IPS DF 19.7 (cell line): ENCODE measurements at regions not wholly inside any gene's neighbourhood (a gene's known extent, or its start where the extent isn't known, plus 50 kb on each side); places are given as distances from the start of the nearest gene placed in this dataset.
A peak's percentile ranks its signal among the peaks of the same experiment; 100 is the strongest.
"Not testable (repeated sequence)": the region's sequence is repeated elsewhere in the genome, so short reads cannot be mapped to it uniquely, and the experiment has no call there.

ENCODE experiments used
- DNase-seq: peaks from one replicate; pipeline ENCODE4 v3.0.0-alpha.2; 2013; ENCODE audit warnings: low read depth, low spot score

GRCh38 chr14:87252103-87252502 is 740.9 kb downstream of the GALC start:
- DNase-seq = no peak

DNA sequence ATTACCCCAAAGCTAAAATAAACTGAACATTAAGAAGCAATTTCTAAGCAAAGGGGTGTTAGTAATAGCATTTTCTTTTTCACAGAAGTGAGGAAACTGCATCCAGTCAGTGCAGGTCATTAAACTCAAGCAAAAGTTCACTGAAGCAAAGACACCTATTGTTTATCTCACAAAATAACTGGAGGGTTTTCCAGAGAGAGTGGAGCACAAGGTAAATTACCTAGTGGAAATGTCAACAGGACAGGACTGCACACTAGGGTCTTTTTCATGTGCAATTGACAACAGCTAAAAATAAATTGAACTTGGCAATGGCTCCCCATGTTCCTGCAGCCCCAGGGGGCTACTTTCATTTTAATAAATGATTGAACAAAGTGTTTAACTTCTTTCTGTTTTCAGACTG is 742.0 kb downstream of the GALC start:
- DNase-seq = no peak

DNA sequence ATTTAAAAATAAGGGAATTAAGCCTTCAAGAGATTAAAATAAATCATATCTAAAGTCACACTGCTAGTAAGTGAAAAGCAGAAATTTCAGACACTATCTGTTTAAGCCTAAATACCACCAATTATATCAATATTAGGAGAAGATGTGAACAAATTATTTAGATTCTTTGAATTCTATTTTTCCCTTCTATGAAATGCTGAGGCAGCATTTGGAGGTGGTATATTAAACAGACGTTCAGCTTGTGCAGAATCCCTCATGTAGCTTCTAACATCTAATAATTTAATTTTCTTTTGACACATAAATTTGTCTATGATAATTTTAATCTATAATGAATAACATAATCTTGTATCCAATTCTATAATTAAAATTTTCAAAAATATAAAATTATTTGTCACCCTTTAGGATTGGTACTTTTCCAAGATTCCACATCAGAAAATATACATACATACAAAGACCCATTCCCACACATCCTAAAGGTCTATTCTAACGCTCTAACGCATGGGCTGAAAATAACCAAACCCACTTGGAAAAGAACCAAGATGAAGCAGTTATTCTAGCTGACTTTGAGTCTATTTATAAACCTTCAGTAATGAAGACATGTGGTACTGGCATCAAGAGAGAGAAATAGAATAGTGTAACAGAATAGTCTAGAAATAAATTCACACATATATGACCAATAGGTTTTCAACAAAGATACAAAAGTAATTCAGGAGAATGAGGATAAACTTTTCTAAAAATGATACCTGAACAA is 751.8 kb downstream of the GALC start:
- no peak for DNase-seq

DNA sequence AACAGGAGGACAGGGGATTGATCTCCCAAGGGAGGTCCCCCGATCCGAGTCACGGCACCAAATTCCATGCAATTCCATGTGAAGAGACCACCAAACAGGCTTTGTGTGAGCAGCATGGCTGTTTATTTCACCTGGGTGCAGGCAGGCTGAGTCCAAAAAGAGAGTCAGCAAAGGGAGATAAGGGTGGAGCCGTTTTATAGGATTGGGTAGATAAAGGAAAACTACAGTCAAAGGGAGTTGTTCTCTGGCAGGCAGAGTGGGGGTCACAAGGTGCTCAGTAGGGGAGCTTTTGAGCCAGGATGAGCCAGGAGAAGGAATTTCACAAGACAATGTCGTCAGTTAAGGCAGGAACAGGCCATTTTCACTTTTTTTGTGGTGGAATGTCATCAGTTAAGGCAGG is 752.7 kb downstream of the GALC start:
- DNase-seq = not testable (repeated sequence)

DNA sequence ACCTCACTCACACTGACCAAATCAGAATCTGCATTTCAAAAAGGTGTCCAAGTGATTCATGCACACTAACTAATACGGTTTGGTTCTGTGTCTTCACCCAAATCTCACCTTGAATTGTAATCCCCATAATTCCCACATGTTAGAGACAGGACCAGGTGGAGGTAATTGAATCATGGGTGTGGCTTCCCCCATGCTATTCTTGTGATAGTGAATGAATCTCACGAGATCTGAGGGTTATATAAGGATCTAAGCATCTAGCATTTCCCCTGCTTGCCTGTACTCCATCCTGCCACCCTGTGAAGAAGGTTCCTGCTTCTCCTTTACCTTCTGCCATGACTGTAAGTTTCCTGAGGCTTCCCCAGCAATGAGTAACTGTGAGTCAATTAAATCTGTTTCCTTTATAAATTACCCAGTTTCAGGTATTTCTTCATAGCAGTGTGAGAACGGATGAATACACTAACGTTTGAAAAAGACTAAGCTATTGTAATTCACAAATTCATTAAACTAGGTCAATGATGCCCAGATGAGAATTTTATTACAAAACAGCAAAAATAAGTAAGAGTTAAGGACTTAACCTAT is 759.1 kb downstream of the GALC start:
- DNase-seq = no peak

GRCh38 chr14:87233266-87233665 is 759.7 kb downstream of the GALC start:
- DNase-seq = no peak

GRCh38 chr14:87231336-87232026 is 761.5 kb downstream of the GALC start:
- no peak for DNase-seq

DNA sequence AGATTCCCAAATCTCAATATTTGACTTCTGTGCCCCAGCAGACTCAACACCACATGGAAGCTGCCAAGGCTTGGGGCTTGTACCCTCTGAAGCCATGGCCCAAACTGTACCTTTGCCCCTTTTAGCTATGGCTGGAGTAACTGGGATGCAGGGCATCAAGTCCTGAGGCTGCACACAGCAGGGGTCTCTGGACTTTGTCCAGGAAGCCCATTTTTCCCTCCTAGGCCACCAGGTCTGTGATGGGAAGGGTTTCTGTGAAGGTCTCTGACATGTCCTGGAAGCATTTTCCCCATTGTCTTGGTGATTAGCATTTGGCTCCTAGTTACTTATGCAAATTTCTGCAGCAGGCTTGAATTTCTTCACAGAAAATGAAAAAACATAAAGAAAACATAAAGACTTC is 762.3 kb downstream of the GALC start:
- no peak for DNase-seq

DNA sequence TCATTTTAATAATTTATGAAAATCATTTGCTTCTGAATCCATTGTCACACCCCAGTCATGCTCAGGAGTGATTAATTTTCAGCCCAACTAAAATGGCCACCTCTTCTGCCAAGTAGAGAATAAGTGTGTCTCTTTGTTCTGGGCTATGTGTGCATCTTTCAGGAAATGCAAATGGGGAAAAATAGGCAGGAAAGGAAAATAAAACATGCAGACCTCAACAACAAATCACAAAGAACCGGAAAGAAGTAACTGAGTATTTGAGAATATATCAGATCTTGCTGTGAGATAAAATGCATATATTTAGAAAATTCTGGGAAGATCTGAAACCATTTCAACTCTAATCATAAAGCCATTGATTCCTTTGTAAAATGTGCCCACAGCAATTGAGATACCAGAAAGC is 763.9 kb downstream of the GALC start:
- DNase-seq = no peak

GRCh38 chr14:87217023-87217422 is 776.0 kb downstream of the GALC start:
- no peak for DNase-seq

DNA sequence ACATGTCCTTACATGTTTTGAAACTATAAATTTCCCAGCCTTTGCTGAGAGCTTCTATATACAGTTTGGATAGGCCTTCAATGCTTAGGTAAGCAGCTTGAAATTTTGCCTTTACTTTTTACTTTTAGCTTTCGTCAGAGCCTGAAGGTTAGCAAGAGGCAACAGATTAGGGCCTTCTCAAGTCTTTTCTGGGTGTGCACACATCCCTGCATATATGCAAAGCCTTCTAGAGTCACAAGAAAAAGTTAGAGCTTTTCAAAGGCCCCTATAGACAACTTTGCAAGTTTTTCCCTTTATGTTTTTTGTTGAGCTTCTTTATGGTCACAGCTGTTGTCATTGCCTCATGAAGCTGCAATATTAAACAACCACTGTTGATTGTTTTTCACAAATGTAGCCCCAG is 778.4 kb downstream of the GALC start:
- no peak for DNase-seq

GRCh38 chr14:87207756-87208155 is 785.2 kb downstream of the GALC start:
- no peak for DNase-seq

DNA sequence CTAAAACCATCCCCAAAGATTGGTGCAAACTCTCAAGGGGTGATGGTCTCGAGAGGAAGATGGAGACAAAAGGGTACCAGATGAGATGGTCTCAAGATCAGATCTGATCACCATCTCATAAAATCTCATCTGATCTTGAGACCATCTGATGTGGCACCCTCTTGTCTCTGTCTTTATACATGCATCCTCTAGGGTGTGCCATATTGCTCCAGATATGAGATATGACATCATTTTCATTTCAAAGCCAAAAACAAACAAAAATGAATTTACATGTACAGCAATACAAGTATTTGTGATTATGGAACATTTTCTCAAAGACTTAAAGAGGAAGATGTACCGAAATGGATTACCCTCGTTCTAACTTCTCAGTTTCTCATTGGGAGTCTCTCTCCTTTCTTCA is 787.2 kb downstream of the GALC start:
- DNase-seq = no peak

DNA sequence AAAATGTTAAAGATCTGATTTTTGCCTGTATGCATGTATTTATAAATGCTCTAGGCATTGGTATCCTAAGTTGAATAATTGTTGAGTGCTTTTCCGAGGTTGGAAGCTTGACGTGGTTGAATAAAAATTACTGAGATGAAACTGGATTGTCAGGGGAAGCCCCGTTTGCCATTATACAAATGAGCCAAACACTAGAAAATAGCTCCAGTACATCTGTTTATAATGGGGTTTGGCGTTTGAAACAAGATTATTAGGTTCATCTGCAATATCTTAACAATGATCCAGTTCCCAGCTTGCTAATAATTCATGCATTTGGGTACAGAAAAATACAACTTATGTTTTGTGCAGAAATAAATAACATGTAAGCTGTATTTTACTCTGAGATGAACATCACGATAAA is 789.6 kb downstream of the GALC start:
- DNase-seq = no peak

DNA sequence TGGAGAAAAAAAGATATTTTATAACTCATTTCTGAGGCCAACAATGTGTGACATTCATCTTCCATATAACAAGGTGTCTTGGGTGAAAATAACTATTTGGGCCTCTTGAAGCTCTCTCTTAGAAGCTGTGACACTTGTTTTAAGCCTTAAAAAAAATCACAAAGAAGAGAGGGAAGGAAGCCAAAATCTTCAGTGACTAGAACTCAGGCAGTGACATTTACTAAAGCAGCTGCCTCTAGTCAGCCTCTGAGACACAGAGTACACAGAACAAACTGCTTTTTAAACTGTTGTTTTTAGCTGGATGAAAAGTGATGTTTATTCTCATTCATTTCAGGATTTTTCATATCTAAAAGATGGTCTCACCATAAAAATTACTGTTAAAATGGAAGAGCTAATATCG is 793.6 kb downstream of the GALC start:
- no peak for DNase-seq

- DNase-seq = no peak
These were observed 796.5 kb downstream of the GALC start for GRCh38 chr14:87196436-87196835.

- no peak for DNase-seq
These were observed 805.2 kb downstream of the GALC start for GRCh38 chr14:87187786-87188185.

GRCh38 chr14:87186737-87187136 is 806.2 kb downstream of the GALC start:
- DNase-seq = peak; percentile 68

GRCh38 chr14:87185961-87186560 is 806.9 kb downstream of the GALC start:
- no peak for DNase-seq

DNA sequence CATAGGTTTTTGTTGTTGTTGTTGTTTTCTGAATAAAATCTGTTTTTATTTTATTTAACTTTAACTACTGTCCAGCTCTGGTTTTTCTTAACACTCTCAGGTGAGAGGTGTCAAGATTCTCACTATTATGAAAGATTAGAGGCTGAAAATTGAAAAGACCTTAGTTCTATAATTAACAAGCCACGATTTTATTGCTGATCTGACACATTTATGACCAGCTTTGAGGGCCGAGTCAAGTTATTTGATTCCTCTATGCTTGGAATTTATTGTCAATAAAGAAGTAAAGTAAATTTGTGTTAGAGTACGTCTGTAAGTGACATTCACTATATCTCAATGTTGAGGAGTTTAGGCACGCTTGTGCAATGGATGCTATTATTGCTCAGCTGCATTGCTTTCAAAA is 808.8 kb downstream of the GALC start:
- DNase-seq = no peak

GRCh38 chr14:87181288-87181687 is 811.7 kb downstream of the GALC start:
- DNase-seq = no peak

- DNase-seq = no peak
These were observed 813.0 kb downstream of the GALC start for GRCh38 chr14:87179936-87180335.

GRCh38 chr14:87178277-87178676 is 814.7 kb downstream of the GALC start:
- no peak for DNase-seq
